ENCODE measurements at regions not wholly inside any gene's neighbourhood (a gene's known extent, or its start where the extent isn't known, plus 50 kb on each side); places are given as distances from the start of the nearest gene placed in this dataset.

- TF ChIP-seq JUND (IDR thresholded peaks at IDR 0.05; ENCODE audit: low read depth): no peak
- no peak for DNase-seq (ENCODE audit: low read depth in 1 of 2, low spot score in 1 of 2)
- in situ Hi-C loops (cut with HindIII; ENCODE audit: low pct_unique_long_range_greater_than_20kb, low sequenced_read_pairs): no loop called here
Observed at GRCh38 chr5:68371607-68372006, 156.1 kb downstream of the PIK3R1 start.

DNA sequence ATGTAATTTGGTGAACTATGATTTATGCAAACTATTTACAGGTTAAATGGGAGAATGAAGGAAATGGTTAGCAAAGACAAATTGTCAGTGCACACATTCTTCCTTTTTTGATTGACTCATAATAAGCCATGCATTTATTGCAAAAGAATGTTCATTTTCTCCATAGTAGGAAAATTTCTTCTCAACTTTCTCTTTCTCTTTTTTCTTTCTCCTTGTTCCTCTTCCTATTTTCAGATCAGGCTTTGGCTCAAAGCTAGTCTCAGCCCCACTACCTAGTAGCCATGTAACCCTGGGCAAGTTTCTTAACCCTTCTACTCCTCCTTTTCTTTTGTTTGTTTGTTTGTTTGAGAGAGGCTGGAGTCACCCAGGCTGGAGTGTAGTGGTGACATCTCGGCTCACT, 156.6 kb downstream of the PIK3R1 start:
- no peak for DNase-seq (ENCODE audit: low read depth in 1 of 2, low spot score in 1 of 2)
- in situ Hi-C loops (cut with HindIII; ENCODE audit: low pct_unique_long_range_greater_than_20kb, low sequenced_read_pairs): no loop called here
- no peak for TF ChIP-seq JUND (IDR thresholded peaks at IDR 0.05; ENCODE audit: low read depth)

- no peak for DNase-seq (ENCODE audit: low read depth in 1 of 2, low spot score in 1 of 2)
- TF ChIP-seq JUND (IDR thresholded peaks at IDR 0.05; ENCODE audit: low read depth): no peak
- in situ Hi-C loops (cut with HindIII; ENCODE audit: low pct_unique_long_range_greater_than_20kb, low sequenced_read_pairs): no loop called here
Observed at GRCh38 chr5:68373050-68373449, 157.5 kb downstream of the PIK3R1 start.

DNA sequence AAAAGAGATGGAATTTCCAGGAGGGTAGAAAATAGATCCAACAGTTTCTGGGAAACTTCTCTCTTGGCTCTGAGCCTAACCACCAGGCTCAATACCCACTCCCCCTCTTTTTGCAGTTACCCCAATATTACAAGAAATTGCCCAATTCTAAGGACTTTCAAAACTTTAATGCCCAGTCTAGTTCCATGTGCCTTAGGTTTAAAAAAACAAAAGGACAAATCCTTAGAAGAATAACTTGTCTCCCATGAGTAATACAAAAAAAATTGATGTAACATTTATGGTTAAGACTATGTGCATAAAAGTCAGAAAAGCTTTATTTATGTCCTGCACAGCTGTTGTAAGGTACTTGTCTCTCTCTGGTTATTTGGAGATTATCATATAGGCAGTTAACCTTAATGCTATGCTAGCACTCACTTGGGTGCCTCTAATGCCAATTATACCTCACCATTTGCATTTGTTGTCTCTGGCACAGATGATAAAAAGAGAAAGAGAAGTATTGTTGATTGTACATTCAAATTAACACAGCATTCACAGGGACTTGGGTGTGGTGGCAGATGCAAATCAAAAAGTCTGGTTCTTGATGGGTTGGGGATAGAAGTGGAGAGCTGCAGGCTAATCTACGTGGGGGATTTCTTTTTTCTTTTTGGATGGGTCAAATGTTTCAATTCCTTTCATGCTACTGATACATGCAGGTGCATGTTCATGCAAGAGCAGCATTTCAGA, 159.4 kb downstream of the PIK3R1 start:
- DNase-seq (ENCODE audit: low read depth in 1 of 2, low spot score in 1 of 2): no peak
- in situ Hi-C loops (cut with HindIII; ENCODE audit: low pct_unique_long_range_greater_than_20kb, low sequenced_read_pairs): no loop called here
- TF ChIP-seq JUND (IDR thresholded peaks at IDR 0.05; ENCODE audit: low read depth): no peak

GRCh38 chr5:68375540-68375939, 160.0 kb downstream of the PIK3R1 start:
- TF ChIP-seq JUND (IDR thresholded peaks at IDR 0.05; ENCODE audit: low read depth): no peak
- in situ Hi-C loops (cut with HindIII; ENCODE audit: low pct_unique_long_range_greater_than_20kb, low sequenced_read_pairs): no loop called here
- no peak for DNase-seq (ENCODE audit: low read depth in 1 of 2, low spot score in 1 of 2)

DNA sequence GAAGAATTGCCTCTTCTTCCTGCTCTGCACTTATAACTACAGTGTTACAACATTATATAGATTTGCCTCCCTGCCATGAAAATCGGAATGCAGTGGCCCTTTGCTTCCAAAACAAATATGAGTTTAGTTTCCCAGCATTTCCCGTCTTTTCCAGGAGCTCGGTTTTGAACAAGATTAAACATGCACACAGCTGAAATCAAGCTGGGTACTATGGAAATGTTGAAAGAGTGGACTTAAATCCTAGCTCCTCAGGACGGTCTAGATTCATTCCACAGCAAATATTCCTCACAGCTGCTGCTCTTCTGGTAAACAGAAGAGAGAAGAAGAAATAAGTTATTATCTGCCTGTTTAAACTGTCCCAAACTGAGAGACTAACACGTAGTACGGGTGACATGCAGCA, 161.4 kb downstream of the PIK3R1 start:
- no peak for TF ChIP-seq JUND (IDR thresholded peaks at IDR 0.05; ENCODE audit: low read depth)
- DNase-seq (ENCODE audit: low read depth in 1 of 2, low spot score in 1 of 2): peak in 1 of 2 experiments; percentile 4
- in situ Hi-C loops (cut with HindIII; ENCODE audit: low pct_unique_long_range_greater_than_20kb, low sequenced_read_pairs): no loop called here

DNA sequence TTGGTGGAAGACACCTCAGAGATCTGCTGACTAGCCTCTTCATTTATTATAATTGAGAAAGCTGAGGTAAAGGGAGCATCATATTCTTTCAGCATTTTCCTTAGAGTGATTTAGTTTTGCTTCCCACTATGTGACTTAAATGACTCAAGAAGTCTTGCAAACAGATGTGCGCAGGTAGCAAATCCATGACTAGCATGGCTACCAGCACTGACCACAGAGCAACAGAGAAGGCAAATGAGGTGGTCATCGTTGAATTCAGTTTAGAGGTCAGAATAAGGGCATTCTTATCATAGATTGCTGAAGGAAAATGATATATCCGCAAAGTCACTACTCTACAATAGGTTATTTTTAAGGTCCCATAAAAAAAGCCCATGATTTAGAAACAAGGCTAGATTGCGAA, 162.2 kb downstream of the PIK3R1 start:
- DNase-seq (ENCODE audit: low read depth in 1 of 2, low spot score in 1 of 2): no peak
- TF ChIP-seq JUND (IDR thresholded peaks at IDR 0.05; ENCODE audit: low read depth): no peak
- in situ Hi-C loops (cut with HindIII; ENCODE audit: low pct_unique_long_range_greater_than_20kb, low sequenced_read_pairs): no loop called here

DNA sequence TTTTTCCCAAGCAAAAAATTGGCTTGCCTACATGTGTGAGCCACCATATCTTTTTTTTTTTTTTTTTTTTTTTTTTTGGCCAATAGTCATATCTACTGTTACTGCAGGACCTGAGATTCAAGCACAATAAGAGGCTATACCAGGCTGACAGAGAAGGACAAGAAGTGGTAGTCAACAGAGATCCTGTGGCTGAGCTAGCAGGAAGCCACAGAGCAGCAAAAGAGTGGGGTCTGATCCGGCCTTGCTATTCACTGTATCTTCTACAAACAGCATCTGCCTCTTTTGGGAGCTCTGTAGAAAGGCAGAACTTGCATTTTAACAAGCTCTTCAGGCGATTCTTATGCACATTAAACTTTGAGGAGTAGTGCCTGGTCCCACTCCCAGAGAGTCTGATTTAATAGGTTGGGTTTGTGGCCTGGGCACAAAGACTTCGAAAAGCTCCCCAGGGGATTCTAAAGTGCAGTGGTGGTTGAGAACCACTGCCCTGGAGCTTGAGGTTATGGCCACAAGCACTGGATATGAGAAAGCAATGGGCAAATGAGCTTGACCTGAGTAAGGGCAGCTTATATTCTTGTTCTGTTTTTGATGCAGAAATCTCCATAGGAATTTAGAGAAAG, 162.8 kb downstream of the PIK3R1 start:
- no peak for TF ChIP-seq JUND (IDR thresholded peaks at IDR 0.05; ENCODE audit: low read depth)
- no peak for DNase-seq (ENCODE audit: low read depth in 1 of 2, low spot score in 1 of 2)
- in situ Hi-C loops (cut with HindIII; ENCODE audit: low pct_unique_long_range_greater_than_20kb, low sequenced_read_pairs): no loop called here

DNA sequence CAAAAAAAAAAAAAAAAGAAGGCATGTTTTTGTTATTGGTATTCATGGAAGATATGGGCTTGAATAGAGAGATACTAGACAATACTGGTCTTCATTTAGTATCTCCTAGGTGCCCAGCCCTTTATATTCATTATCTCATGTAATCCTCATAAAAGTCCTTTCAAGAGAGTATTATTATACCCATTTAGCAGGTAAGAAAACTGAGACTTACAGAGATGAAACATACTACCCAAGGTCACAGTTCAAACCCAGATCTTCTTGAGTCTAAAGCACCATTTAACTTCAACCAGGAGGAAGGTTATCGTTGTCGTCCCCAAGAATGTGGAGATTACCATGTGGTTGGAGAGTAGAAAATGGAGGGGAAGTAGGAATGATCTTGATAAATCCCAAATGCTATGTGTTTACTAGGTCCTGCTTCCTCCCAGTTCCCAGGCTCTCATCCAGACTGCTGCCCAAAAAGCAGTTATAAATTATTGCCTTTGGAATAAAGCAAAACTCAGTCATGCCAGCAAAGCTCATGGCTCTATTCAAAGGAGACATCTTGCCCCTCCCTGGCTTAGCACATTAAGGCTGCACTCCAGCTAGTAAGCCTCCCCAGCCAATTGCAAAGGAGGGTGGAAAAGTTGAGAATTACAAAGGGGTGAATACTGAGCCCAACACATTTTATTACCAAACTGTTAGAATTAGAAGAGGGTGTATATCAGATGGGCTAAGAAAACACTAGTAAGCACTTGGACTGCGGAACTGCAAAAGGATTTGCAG, 163.9 kb downstream of the PIK3R1 start:
- no peak for TF ChIP-seq JUND (IDR thresholded peaks at IDR 0.05; ENCODE audit: low read depth)
- in situ Hi-C loops (cut with HindIII; ENCODE audit: low pct_unique_long_range_greater_than_20kb, low sequenced_read_pairs): no loop called here

GRCh38 chr5:68380078-68380477, 164.5 kb downstream of the PIK3R1 start:
- TF ChIP-seq JUND (IDR thresholded peaks at IDR 0.05; ENCODE audit: low read depth): no peak
- in situ Hi-C loops (cut with HindIII; ENCODE audit: low pct_unique_long_range_greater_than_20kb, low sequenced_read_pairs): no loop called here
- DNase-seq (ENCODE audit: low read depth in 1 of 2, low spot score in 1 of 2): no peak

More for the DNA sequence above, 163.9 kb downstream of the PIK3R1 start:
- no peak for DNase-seq (ENCODE audit: low read depth in 1 of 2, low spot score in 1 of 2)

DNA sequence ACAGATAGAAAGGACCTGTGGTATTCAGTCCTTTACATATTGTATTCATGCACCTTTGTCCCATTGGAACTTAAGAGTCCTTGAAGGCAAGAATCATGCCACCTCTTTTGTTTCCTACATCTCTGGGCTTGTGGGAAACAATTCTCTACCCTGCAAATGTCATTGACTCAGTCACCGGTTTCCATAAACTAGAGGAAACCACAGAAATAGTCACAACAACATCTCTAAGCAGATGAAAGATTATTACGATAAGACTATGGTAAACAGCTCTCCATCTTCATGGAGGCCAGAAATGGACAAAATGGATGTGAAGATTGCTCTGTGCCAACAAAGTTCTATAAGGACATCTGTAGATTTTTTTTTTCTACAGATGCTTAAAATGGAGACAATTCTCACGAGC, 165.5 kb downstream of the PIK3R1 start:
- in situ Hi-C loops (cut with HindIII; ENCODE audit: low pct_unique_long_range_greater_than_20kb, low sequenced_read_pairs): no loop called here
- DNase-seq (ENCODE audit: low read depth in 1 of 2, low spot score in 1 of 2): no peak
- no peak for TF ChIP-seq JUND (IDR thresholded peaks at IDR 0.05; ENCODE audit: low read depth)

GRCh38 chr5:68381909-68382308, 166.4 kb downstream of the PIK3R1 start:
- in situ Hi-C loops (cut with HindIII; ENCODE audit: low pct_unique_long_range_greater_than_20kb, low sequenced_read_pairs): no loop called here
- no peak for TF ChIP-seq JUND (IDR thresholded peaks at IDR 0.05; ENCODE audit: low read depth)
- DNase-seq (ENCODE audit: low read depth in 1 of 2, low spot score in 1 of 2): no peak

- no peak for TF ChIP-seq JUND (IDR thresholded peaks at IDR 0.05; ENCODE audit: low read depth)
- DNase-seq (ENCODE audit: low read depth in 1 of 2, low spot score in 1 of 2): no peak
- in situ Hi-C loops (cut with HindIII; ENCODE audit: low pct_unique_long_range_greater_than_20kb, low sequenced_read_pairs): no loop called here
Observed at GRCh38 chr5:68382640-68383039, 167.1 kb downstream of the PIK3R1 start.

Data from T47D (cell line).